ENCODE measurements at regions not wholly inside any gene's neighbourhood (a gene's known extent, or its start where the extent isn't known, plus 50 kb on each side); places are given as distances from the start of the nearest gene placed in this dataset.

DNA sequence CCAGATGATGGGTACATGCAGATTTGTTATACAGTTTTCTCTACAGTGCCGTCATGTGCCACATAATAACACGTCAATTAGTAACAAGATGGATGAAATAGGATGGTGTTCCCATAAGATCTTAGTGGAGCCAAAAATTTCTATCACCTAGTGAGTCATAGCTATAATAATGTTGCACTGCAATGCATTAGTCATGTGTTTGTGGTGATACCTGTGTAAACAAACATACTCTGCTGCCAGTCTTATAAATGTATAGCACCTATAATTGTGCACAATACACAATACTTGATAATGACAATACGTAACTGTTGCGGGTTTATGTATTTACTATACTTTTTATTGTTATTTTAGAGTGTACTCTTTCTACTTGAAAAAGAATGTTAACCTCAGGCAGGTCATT is 865.4 kb downstream of the MAT2B start:
- TF ChIP-seq POLR2A (IDR thresholded peaks at IDR 0.05), result no peak
- TF ChIP-seq, protein P1, sequence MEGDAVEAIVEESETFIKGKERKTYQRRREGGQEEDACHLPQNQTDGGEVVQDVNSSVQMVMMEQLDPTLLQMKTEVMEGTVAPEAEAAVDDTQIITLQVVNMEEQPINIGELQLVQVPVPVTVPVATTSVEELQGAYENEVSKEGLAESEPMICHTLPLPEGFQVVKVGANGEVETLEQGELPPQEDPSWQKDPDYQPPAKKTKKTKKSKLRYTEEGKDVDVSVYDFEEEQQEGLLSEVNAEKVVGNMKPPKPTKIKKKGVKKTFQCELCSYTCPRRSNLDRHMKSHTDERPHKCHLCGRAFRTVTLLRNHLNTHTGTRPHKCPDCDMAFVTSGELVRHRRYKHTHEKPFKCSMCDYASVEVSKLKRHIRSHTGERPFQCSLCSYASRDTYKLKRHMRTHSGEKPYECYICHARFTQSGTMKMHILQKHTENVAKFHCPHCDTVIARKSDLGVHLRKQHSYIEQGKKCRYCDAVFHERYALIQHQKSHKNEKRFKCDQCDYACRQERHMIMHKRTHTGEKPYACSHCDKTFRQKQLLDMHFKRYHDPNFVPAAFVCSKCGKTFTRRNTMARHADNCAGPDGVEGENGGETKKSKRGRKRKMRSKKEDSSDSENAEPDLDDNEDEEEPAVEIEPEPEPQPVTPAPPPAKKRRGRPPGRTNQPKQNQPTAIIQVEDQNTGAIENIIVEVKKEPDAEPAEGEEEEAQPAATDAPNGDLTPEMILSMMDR (IDR thresholded peaks at IDR 0.05), result no peak

Measured in thyroid gland (tissue), 4 donors.